Stimulated activated CD4-positive, alpha-beta T cell treated with anti-CD3 and anti-CD28 coated beads, Interleukin-1b, Interleukin-23, amount 100 ng/mL, for 4 hours (primary cell): ENCODE measurements at regions not wholly inside any gene's neighbourhood (a gene's known extent, or its start where the extent isn't known, plus 50 kb on each side); places are given as distances from the start of the nearest gene placed in this dataset.

ENCODE experiments used
- DNase-seq, 2 donors: peaks; one replicate each; pipeline ENCODE4 v3.0.0-alpha.2; 2020; ENCODE audit warnings: low read depth in 2 of 2

DNA sequence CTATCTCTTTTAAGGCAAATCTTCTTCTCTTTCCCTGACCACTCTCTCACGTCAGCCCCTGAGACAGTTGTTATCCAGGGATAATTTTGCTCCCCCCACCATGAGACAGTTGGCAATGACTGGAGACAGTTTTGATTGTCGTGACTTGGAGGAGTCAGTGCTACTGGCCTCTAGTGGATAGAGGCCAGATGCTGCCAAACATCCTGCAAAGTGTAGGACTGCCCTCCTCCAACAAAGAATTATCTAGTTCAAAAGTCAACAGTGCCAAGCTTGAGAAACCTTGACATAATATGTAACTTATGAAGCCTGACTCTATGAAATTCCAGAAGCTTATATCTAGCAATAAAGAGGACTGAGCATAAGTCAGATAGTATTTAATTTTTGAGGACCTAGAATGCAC, 502.1 kb upstream of the IGFBP7 start:
- no peak for DNase-seq

DNA sequence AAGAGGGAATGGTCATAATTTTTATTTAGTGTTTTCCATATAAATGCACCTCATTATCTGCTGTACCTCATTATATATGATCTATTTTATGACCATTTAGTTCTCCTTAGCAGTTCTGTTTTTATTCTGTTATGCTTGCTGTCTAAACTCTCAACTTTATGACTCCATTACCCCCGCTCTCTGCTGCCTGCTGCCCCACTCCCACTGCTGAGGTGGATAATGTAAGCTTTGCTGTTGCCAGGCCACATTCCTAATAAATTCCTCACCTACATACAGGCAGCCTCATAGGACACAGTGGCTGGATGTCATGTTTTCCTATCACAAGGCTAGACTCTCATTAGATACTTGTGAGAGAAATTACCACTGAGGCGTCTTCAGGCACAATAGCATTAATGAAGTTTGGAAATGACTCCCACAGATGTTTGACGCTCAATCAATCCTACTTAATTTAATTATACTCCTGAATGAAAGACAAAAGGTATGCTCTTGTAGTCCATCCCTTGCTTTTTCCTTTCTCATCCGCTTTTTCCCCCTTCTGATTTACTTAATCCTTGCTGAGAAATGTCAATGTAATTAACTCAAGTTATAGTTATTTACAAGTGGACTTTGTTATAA, 497.5 kb upstream of the IGFBP7 start:
- no peak for DNase-seq

DNA sequence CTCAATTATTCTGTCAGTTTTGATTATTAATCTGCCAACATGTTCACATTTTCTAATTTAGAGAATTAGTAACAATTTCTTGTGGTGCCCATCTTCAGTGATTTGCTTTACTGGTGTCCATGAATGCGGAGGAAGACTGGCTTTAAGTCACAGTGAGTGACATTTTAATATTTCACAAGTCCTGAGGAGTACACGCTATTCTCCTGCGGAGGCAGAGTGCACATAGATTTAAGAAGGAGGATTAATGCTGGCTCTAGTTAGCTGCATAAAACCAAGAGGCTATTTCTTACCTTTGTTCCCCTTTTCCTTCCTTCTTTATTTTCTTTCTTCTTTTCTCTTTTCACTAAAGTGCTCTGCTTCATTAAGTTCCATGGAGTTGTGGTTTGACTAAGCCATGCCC, 495.2 kb upstream of the IGFBP7 start:
- DNase-seq, result no peak

DNA sequence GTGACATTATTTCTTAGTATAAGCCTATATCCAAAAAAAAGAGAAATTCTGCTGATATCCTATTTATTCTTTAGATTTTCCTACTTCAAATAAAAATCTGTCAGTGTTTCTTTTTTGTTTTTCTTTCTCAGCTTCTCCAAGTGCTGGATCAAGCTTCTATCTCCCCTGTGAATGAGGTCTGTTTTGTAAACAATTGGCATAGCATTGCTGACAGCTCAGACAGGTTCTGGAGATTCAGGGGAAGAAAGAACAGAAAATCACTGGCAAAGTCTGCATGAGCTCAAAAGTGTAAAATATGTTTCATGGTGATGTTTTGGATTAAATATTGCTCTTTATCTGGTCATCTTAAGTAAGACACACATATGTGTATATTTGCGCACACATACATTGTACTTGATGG, 492.0 kb upstream of the IGFBP7 start:
- no peak for DNase-seq

DNA sequence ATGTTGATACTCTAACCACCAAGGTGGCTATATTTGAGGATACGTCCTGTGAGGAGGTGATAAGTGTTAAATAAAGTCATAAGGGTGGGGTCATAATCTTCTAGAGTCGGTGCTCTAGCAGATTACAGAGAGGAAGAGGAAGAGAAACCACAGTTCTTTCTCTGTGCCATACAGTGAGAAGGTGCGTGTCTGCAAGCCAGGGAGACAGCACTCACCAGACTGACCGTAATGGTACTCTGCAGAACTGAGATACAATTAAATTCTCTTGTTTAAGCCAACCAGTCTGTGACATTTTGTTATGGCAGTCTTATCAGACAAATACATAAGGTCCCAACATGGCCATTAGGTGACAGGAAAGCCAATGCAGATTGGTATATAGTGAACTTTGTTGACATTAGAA, 480.9 kb upstream of the IGFBP7 start:
- no peak for DNase-seq

DNA sequence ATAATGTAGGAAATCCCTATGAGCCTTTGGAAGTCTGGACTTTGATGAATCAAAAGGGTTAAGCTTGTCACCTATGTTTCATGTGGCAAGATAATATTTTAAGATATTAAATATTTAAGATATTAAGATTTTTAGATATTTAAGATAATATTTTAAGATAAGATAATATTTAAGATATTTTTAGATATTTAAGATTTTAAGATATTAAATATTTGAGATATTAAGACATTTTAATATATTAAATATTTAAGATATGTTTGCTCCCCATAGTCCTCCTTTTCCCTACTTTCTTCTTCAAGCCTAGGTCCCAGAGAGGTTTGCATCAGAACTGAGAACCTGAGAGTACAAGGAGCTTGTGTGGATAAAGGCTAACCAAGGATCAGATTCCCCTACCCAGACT, 478.4 kb upstream of the IGFBP7 start:
- no peak for DNase-seq

DNA sequence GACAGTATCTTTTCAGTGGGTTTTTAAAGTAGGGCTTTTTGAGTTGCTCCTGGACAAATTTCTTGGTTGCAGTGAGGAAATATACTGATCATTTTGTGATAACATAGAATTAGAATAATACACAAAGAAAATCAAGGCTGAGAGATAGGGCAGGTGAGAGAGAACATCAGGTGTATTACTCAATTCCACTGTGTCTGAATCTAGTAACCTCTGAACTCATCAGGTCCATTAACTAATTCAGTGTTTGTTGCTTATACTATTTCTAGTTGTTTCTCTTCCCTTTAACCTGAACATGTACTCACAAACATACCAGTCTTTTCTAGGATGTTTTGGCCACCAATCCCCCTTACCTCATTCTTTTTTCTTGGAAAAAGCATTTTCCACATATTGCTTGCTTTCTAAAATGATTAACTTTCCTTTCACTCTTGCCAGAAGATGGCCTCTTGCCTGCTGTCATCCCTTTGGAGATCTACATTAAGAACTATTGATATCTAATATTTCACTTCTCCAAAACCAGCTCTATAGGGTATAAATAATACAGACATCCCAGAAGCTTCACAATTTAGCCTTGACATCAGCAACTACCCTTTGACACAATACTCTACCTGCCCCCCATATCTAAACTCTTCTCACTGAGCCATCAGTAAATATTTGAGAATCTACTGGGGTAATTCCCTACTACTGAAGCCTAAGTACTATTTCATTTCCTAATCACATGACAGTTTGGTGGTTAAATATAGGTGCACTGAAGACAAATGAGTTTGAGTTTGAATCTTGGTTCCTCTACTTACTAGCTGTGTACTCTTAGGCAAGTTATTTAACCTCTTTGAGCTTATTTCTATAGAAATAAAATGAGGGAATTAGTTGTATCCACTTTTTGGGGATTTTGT, 470.8 kb upstream of the IGFBP7 start:
- no peak for DNase-seq

DNA sequence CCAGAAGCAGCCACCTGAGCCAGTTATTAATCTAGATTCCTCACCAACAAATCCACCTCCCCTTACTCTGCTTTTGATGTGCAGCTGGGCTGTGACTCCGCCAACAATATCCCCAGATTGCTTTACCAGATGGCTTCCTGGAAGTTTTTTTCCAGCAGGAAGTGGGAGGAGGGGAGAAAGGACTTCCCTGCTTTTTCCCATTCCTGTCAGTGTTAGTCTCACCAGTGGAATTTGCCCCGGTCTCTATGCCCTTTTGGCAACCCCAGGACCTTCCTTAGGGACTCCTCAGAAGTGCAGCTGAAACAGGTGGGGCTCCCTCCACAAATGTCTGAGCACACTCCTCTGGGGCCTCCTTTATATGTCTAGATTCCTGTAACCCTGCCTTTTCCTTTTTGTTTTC, 465.2 kb upstream of the IGFBP7 start:
- DNase-seq, result no peak

DNA sequence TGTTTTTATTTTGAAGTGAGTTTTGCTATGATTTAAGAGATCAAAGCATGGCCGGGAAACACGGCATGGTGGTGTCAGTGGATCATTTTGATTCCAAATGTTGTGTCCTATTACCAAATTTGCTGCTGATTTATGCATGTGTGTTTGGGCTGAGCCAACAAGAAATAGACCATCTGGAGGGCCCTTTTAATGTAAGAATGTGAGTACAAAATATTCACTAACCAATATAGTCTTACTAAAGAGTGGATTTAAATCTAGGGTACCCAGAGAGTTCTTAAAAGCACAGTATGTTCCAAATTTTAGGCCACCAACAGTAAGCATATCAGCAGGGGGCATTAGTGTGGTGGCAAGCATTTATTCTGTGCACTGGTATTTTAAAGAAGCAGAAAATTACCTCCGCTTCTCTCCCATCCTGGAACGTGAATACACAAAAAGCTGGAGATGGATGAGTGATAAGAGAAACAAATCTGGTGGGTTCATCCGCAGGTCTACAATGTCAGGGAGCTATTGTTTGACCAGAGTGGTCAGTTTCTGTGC, 444.4 kb upstream of the IGFBP7 start:
- DNase-seq, result no peak

DNA sequence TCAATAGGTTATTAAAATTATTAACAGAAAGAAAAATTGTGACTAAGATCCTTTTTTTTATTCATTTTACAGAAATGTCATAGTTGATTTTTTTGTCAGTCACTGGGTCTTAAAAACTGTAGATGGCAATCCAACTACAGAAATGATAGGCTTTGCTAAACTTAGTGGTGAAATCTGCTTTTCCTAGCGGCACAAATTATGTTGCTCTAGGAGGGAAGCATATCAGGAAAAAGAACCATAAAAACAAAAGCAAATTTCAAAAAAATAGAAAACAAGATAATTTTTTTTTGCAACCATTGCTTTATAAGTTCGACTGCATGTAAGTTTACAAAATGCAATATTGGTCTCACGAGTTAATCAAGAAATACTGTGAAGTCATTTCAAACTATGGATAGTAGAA, 443.5 kb upstream of the IGFBP7 start:
- DNase-seq, result no peak

DNA sequence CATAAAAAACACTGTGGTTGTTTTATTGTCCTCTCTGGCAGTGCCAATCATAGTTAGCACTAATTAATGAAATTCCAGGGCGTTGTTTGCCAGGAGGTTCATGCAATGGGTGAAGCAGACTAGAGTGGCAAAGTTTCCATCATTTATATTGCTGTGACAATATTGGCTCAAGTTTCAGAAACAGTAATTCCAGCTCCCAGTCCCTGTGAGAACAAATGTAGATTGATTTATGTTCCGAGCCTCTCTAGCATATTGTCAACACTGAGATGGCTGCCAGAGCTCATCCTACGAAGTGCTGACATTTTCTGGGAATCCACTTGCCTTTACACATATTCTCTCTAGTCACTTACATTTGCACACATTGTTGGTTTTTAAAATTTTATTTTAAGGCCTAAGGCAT, 440.0 kb upstream of the IGFBP7 start:
- DNase-seq, result no peak

DNA sequence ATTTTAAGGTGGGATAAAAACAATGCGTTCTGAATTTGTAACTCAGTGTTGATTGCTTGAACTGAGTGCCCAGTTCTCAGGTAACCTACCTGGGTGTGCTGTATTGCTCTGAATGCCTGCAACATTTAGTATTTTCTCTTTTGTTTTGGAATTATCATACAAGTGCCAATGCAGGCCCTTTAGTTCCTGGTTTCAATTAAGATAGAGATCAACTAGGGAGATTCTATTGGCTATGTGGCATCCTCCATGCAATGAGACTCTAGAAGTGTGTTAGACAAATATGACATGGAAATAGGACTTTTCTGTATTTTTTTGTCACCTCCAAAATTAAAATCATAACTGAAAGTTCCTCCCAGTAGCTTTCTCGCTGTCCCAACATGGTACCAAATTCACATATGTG, 438.7 kb upstream of the IGFBP7 start:
- DNase-seq, result no peak

DNA sequence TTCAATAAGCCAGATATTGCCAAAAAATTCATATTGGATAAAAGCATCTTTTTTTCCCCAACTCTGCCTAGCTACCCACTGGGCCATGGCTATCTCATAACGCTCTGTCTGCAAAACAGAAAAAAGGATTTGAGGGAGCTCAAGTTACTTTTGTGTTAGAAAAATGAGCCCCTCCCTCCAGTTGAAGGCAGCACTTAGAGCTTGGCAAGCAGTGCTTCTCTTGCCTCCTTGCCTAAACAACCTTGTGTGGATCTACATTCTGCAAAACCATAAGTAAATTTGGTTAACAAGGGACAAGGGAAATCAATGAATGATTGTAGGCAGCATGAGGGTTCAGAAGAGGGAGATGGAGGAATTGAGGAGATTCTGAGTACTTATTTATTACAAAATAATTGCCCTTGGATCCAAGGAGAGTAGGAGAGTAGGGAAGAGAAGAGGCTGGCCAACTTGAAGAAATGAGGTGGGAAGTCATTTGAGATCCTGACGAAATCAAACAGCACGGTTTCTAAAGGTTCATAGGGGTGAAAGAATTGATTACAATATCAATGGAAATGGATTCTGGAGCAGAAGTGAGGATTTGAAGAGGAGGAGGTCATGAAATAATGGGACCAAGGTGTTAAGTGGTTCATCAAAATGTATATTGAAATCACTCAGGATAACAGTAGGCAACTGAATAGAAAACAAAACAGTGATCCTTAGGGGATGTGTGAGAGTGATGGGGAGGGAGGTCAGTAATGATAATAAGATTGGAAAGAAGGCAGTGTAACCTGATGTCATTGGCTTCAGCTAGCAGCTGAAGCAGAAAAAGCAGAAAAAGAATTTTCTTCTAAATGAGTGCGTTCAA, 434.8 kb upstream of the IGFBP7 start:
- no peak for DNase-seq

DNA sequence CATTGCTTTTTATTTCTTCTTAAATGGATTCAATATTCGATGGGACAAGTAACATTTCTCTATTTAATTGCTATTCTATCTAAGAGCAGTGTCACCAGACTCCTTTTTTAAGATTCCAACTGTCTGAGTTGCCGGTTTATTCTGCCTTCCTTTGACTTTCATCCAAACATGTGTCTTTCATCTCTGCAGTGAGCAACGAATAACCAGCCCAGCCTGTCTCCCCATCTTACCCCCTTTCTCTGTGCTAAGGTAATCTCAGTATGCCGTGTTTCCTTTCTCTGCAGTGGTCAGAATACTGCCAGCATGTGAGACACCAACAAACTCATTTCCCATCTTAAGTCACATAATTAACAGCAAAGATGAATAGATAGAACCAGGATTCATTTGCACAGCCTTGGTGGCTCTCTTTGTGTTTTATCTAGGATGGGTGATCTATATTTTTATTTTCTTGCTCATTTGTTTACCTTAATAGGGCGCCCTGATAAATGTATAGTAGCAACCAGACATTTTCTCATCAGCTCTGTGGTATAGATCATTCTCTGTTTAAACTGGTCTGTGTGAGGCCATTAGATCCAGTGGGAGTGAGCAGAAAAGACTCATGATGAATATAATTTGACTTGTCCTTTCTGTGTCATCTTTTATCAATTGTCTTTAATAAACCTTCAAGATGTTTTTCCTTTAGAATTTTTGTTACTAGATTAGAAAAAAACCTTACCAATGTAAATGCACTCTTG, 394.8 kb upstream of the IGFBP7 start:
- DNase-seq, result no peak

DNA sequence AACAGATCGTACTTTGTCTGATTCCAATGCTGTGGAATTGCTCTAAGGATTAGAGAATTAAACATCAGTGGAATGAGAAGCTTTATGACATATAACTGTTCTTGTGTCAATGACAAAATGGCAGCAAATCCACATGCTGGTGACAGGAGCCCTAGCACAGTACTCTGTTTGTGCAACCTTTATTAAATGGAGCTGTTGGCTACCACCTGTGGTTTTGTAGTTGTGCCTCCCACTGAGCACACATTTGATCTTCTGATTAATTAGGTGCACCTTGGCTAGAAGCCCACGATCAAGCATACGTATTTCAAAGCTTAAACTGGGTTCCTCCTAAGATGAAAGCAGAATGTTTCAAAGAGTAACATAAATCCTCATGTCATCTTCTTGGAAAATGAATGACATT, 394.0 kb upstream of the IGFBP7 start:
- DNase-seq, result no peak

DNA sequence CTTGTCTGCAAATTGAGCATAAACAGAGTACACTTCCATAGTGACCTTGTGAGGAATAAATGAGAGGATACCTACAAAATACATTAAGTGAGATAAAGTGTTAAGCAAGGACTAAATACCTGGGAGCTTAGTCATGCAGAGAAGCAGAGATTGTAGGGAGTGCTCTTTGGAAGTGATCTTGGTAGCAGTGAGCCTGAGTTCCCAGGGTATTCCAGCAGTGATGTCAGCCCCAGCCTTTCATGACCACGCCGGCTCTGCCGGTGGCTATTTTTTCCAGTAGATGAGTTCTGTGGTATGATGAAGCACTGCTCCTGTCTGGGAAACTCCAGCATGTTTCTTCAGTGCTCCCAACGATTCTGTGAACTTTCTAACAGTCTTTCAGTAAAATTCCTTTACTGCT, 391.5 kb upstream of the IGFBP7 start:
- no peak for DNase-seq

DNA sequence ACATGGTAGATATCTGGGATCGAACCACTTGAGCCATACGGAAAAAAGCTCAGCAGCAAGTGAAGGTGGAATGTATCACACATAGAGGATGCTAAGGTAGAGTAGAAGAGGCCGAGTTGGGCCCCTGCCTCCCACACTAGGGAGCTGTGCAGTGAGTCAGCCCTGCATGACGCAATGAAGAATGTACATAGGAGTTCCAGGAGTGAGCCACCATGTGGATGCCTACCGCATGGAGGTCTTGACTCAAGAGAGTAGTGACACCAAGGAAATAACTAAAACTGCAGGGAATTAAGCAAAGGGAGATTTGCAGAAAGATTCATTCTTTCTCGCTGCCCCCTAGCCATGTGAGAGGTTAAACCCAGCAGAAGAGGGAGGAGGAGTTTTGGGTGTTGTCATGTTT, 389.6 kb upstream of the IGFBP7 start:
- no peak for DNase-seq

DNA sequence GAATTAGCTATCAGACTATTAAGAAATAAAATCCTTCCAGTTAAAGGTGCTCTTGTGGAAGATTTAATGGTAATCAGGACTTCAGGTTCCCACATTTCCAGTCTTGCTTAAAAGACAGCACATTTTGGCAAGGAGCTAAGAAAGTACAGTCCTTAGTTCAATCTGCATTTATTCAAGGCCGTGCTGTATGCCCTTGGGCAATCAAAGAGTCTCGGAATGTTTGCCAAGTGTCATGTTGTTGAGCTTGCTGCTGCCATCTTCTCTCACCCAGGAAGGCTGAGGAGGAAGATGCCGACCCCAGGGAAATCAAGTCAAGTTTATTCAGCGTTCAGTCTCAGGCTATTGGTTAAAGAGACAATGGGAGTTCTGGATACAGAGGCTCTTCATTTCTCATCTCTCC, 388.1 kb upstream of the IGFBP7 start:
- no peak for DNase-seq

DNA sequence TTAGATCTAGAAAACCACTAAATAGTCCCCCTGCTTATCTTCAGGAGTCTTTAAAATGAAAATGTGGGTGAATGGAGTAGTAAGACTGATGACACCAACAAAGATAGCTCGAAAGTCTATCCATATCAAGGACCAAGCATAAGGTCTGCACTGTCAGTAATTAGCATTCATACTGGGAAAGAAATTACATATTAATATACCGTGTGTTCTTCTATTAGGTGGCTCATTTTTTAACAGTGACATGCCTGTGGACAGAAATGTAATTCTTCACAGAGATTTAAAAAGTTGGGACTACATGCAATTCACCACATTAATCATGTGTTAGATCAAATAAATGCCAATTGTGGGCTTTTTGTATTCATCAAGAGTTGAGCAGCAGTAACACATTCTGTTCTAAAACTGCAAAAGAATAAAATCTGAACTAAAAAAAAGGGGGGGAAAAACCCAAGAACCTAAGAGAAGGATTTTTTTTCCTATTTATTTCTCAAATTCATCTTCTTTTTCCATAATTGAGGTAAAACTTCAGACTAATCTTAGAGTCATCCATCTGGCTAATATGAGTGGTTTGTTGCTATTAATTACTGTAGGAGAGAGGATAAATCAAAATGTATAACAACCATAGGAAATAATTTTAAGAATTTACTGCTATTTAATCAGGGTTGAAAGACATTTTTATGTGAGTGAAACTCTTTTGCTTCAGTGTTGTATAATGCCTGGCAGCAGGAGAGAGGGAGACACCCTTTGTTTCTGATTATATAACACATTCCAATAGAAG, 386.7 kb upstream of the IGFBP7 start:
- DNase-seq, result no peak

DNA sequence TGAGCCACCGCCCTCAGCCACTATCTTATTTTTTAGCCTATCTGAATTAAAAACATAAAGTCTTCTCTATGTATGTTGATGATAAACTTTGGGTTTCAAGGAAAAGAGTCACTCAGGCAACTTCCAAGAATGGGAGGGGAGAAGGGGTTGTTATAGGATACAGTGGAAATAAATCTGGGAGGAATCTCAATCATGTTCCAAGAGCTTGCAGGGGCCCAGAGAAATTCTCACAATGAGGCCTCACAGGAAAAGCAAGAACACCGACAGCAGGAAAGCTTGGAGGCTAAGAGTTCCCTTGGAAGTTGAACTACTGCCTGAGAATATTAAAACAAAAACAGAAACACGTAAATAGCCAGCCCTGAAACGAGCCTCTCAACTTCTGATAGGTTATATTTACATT, 384.6 kb upstream of the IGFBP7 start:
- DNase-seq, result no peak
